GM12864 (cell line): ENCODE measurements at regions not wholly inside any gene's neighbourhood (a gene's known extent, or its start where the extent isn't known, plus 50 kb on each side); places are given as distances from the start of the nearest gene placed in this dataset.

ENCODE experiments used
- DNase-seq: peaks from one replicate; pipeline ENCODE4 v3.0.0-alpha.2; 2011; ENCODE audit warnings: low read depth
- H3K4me3 ChIP-seq: 2 replicates; pipeline ENCODE4 v1.5.1; 2011; ENCODE audit warnings: mild to moderate bottlenecking, low read depth, low read length, control low read depth
- CTCF ChIP-seq: IDR thresholded peaks from 2 replicates; pipeline ENCODE4 v1.5.1; 2011; ENCODE audit warnings: low read depth, mild to moderate bottlenecking, moderate library complexity, low read length, control low read depth, inconsistent platforms; ENCODE audit errors: missing control alignments

- TF ChIP-seq CTCF = no peak
- DNase-seq = no peak
- no peak overlapping the region for H3K4me3 ChIP-seq
Observed at GRCh38 chr16:49024896-49025295, 256.7 kb downstream of the CBLN1 start.

- no peak for TF ChIP-seq CTCF
- no peak overlapping the region for H3K4me3 ChIP-seq
- no peak for DNase-seq
Observed at GRCh38 chr16:49024016-49024415, 257.6 kb downstream of the CBLN1 start.

GRCh38 chr16:49023050-49023449 lies 258.6 kb downstream of the CBLN1 start:
- H3K4me3 ChIP-seq = no peak overlapping the region
- DNase-seq = no peak
- no peak for TF ChIP-seq CTCF

- TF ChIP-seq CTCF = no peak
- DNase-seq = no peak
- H3K4me3 ChIP-seq = no peak overlapping the region
Observed at GRCh38 chr16:49022351-49022963, 259.2 kb downstream of the CBLN1 start.

GRCh38 chr16:49021136-49021535 lies 260.5 kb downstream of the CBLN1 start:
- DNase-seq = no peak
- no peak for TF ChIP-seq CTCF
- no peak overlapping the region for H3K4me3 ChIP-seq

GRCh38 chr16:49020436-49020835 lies 261.2 kb downstream of the CBLN1 start:
- H3K4me3 ChIP-seq = no peak overlapping the region
- no peak for DNase-seq
- TF ChIP-seq CTCF = no peak

- no peak overlapping the region for H3K4me3 ChIP-seq
- no peak for TF ChIP-seq CTCF
- no peak for DNase-seq
Observed at GRCh38 chr16:49019831-49020230, 261.8 kb downstream of the CBLN1 start.
